Spinal cord (tissue), 9 donors: ENCODE measurements at regions not wholly inside any gene's neighbourhood (a gene's known extent, or its start where the extent isn't known, plus 50 kb on each side); places are given as distances from the start of the nearest gene placed in this dataset.
A peak's percentile ranks its signal among the peaks of the same experiment; 100 is the strongest.

Experiments used
- DNase-seq, 6 donors: peaks; one replicate each; pipeline versions ENCODE4 v3.0.0 to v3.0.0-alpha.2; 2013 to 2015; ENCODE audit warnings: low spot score in 6 of 6, low read depth in 4 of 6
- H3K27ac ChIP-seq: one replicate; pipeline ENCODE4 v1.5.1; 2013; ENCODE audit warnings: low read depth, low read length, control low read depth
- H3K27me3 ChIP-seq: one replicate; pipeline ENCODE4 v1.6.1; 2013; ENCODE audit warnings: low read length; ENCODE audit not compliant: control insufficient read depth, insufficient read depth
- H3K36me3 ChIP-seq: one replicate; pipeline ENCODE4 v1.6.1; 2013; ENCODE audit warnings: low read length; ENCODE audit not compliant: control insufficient read depth, insufficient read depth
- H3K4me1 ChIP-seq: one replicate; pipeline ENCODE4 v1.6.1; 2013; ENCODE audit warnings: low read length; ENCODE audit not compliant: control insufficient read depth, insufficient read depth
- H3K4me3 ChIP-seq: one replicate; pipeline ENCODE4 v1.5.1; 2013; ENCODE audit warnings: low read depth, low read length, control low read depth
- H3K9me3 ChIP-seq: one replicate; pipeline ENCODE4 v1.6.1; 2013; ENCODE audit warnings: low read length; ENCODE audit not compliant: control insufficient read depth, insufficient read depth
- WGBS: methylation state at CpG from one replicate; pipeline ENCODE4 v1.1.5; 2013; ENCODE audit warnings: missing lambda C conversion rate; ENCODE audit not compliant: insufficient coverage; 5-methylcytosine and 5-hydroxymethylcytosine counted together
- donor health status: healthy.

- no peak overlapping the region for H3K27ac ChIP-seq
- H3K4me3 ChIP-seq = no peak overlapping the region
- H3K4me1 ChIP-seq = no peaks in the 10 kb centered on the region
- peak in 1 of 6 donors; percentile 14 for DNase-seq
- H3K36me3 ChIP-seq = no peaks in the 10 kb centered on the region
- H3K27me3 ChIP-seq = no peaks in the 10 kb centered on the region
- H3K9me3 ChIP-seq = no peaks in the 10 kb centered on the region
- no CpG with 5 or more reads among the region's 2 CpGs for WGBS
Observed at GRCh38 chr1:80066060-80066459, 1059.5 kb upstream of the ADGRL4 start.

GRCh38 chr1:80064524-80064923 is 1058.0 kb upstream of the ADGRL4 start:
- WGBS = no CpG with 5 or more reads among the region's 2 CpGs
- Histone ChIP-seq H3K27me3 (no peaks in the 10 kb centered on the region), H3K4me1 (no peaks in the 10 kb centered on the region), H3K27ac (no peak overlapping the region), H3K4me3 (no peak overlapping the region), H3K36me3 (no peaks in the 10 kb centered on the region), H3K9me3 (no peaks in the 10 kb centered on the region)
- DNase-seq = no peak

- H3K4me1 ChIP-seq = no peaks in the 10 kb centered on the region
- H3K9me3 ChIP-seq = no peaks in the 10 kb centered on the region
- no peak overlapping the region for H3K27ac ChIP-seq
- H3K27me3 ChIP-seq = no peaks in the 10 kb centered on the region
- H3K36me3 ChIP-seq = no peaks in the 10 kb centered on the region
- H3K4me3 ChIP-seq = no peak overlapping the region
- no peak for DNase-seq
- WGBS = 80% methylated on average over 2 of the region's 4 CpGs
Observed at GRCh38 chr1:80059940-80060339, 1053.4 kb upstream of the ADGRL4 start.

GRCh38 chr1:80056179-80056578 is 1049.6 kb upstream of the ADGRL4 start:
- no peaks in the 10 kb centered on the region for H3K27me3 ChIP-seq
- no peak overlapping the region for H3K27ac ChIP-seq
- H3K9me3 ChIP-seq = no peaks in the 10 kb centered on the region
- DNase-seq = no peak
- no peaks in the 10 kb centered on the region for H3K4me1 ChIP-seq
- no peaks in the 10 kb centered on the region for H3K36me3 ChIP-seq
- H3K4me3 ChIP-seq = no peak overlapping the region

- Histone ChIP-seq H3K4me1 (no peaks in the 10 kb centered on the region), H3K36me3 (no peaks in the 10 kb centered on the region), H3K27ac (no peak overlapping the region), H3K4me3 (no peak overlapping the region), H3K9me3 (no peaks in the 10 kb centered on the region), H3K27me3 (no peaks in the 10 kb centered on the region)
- peak in 2 of 6 donors; percentile 4 to 30 for DNase-seq
- 76% methylated on average over 3 of the region's 7 CpGs for WGBS
Observed at GRCh38 chr1:80054129-80054528, 1047.6 kb upstream of the ADGRL4 start.

- Histone ChIP-seq H3K4me1 (no peaks in the 10 kb centered on the region), H3K27me3 (no peaks in the 10 kb centered on the region), H3K4me3 (no peak overlapping the region), H3K36me3 (no peaks in the 10 kb centered on the region), H3K27ac (no peak overlapping the region), H3K9me3 (no peaks in the 10 kb centered on the region)
- DNase-seq = no peak
- WGBS = 95% methylated on average over 12 of the region's 14 CpGs
Observed at GRCh38 chr1:80053613-80054012, 1047.1 kb upstream of the ADGRL4 start.

- no peak for DNase-seq
- H3K4me3 ChIP-seq = no peak overlapping the region
- WGBS = 97% methylated on average over 14 of the region's 14 CpGs
- H3K9me3 ChIP-seq = no peaks in the 10 kb centered on the region
- no peak overlapping the region for H3K27ac ChIP-seq
- no peaks in the 10 kb centered on the region for H3K27me3 ChIP-seq
- H3K36me3 ChIP-seq = no peaks in the 10 kb centered on the region
- no peaks in the 10 kb centered on the region for H3K4me1 ChIP-seq
Observed at GRCh38 chr1:80050523-80050922, 1044.0 kb upstream of the ADGRL4 start.

- WGBS = 96% methylated on average over 15 of the region's 15 CpGs
- no peak for DNase-seq
- no peaks in the 10 kb centered on the region for H3K9me3 ChIP-seq
- no peaks in the 10 kb centered on the region for H3K36me3 ChIP-seq
- H3K4me1 ChIP-seq = no peaks in the 10 kb centered on the region
- H3K27ac ChIP-seq = no peak overlapping the region
- no peaks in the 10 kb centered on the region for H3K27me3 ChIP-seq
- H3K4me3 ChIP-seq = no peak overlapping the region
Observed at GRCh38 chr1:80050085-80050484, 1043.6 kb upstream of the ADGRL4 start.

- no peak for DNase-seq
- Histone ChIP-seq H3K27ac (no peak overlapping the region), H3K27me3 (no peaks in the 10 kb centered on the region), H3K9me3 (no peaks in the 10 kb centered on the region), H3K36me3 (no peaks in the 10 kb centered on the region), H3K4me1 (no peaks in the 10 kb centered on the region), H3K4me3 (no peak overlapping the region)
Observed at GRCh38 chr1:80048716-80049115, 1042.2 kb upstream of the ADGRL4 start.

GRCh38 chr1:80047791-80048190 is 1041.3 kb upstream of the ADGRL4 start:
- H3K27ac ChIP-seq = no peak overlapping the region
- DNase-seq = peak in 1 of 6 donors; percentile 4
- 96% methylated on average over 2 of the region's 2 CpGs for WGBS

GRCh38 chr1:80044662-80045061 is 1038.1 kb upstream of the ADGRL4 start:
- DNase-seq = no peak
- Histone ChIP-seq H3K27ac (no peak overlapping the region), H3K4me1 (no peaks in the 10 kb centered on the region), H3K9me3 (no peaks in the 10 kb centered on the region), H3K4me3 (no peak overlapping the region), H3K27me3 (no peaks in the 10 kb centered on the region), H3K36me3 (no peaks in the 10 kb centered on the region)

More at GRCh38 chr1:80047791-80048190, 1041.3 kb upstream of the ADGRL4 start:
- Histone ChIP-seq H3K4me3 (no peak overlapping the region), H3K36me3 (no peaks in the 10 kb centered on the region), H3K9me3 (no peaks in the 10 kb centered on the region), H3K27me3 (no peaks in the 10 kb centered on the region), H3K4me1 (no peaks in the 10 kb centered on the region)
